Neuronal stem cell (in vitro differentiated cells): ENCODE measurements at regions not wholly inside any gene's neighbourhood (a gene's known extent, or its start where the extent isn't known, plus 50 kb on each side); places are given as distances from the start of the nearest gene placed in this dataset.

Experiments
- DNase-seq: peaks from one replicate; pipeline ENCODE4 v3.0.0-alpha.2; 2013; ENCODE audit warnings: low spot score
- H2AFZ ChIP-seq: one replicate; pipeline ENCODE4 v1.6.1; 2013; ENCODE audit warnings: mild to moderate bottlenecking, low read length, inconsistent platforms
- H2AK5ac ChIP-seq: 2 replicates; pipeline ENCODE4 v1.6.1; 2013; ENCODE audit warnings: low read depth, mild to moderate bottlenecking, inconsistent platforms, low read length, moderate library complexity, mixed read lengths
- H2BK120ac ChIP-seq: 2 replicates; pipeline ENCODE4 v1.6.1; 2013; ENCODE audit warnings: low read depth, mild to moderate bottlenecking, inconsistent platforms, low read length, moderate library complexity, mixed read lengths
- H2BK12ac ChIP-seq: one replicate; pipeline ENCODE4 v1.6.1; 2013; ENCODE audit warnings: low read length, inconsistent platforms
- H2BK15ac ChIP-seq: 2 replicates; pipeline ENCODE4 v1.6.1; 2013; ENCODE audit warnings: mild to moderate bottlenecking, low read length, inconsistent platforms, mixed read lengths
- H2BK5ac ChIP-seq: one replicate; pipeline ENCODE4 v1.6.1; 2013; ENCODE audit warnings: inconsistent platforms, mild to moderate bottlenecking, low read length, moderate library complexity
- H3K14ac ChIP-seq: one replicate; pipeline ENCODE4 v1.6.1; 2013; ENCODE audit warnings: low read length, inconsistent platforms
- H3K18ac ChIP-seq: 2 replicates; pipeline ENCODE4 v1.6.1; 2013; ENCODE audit warnings: low read length, inconsistent platforms
- H3K23ac ChIP-seq: 2 replicates; pipeline ENCODE4 v1.6.1; 2013; ENCODE audit warnings: low read depth, mild to moderate bottlenecking, mixed read lengths, low read length, inconsistent platforms; ENCODE audit not compliant: poor library complexity
- H3K27ac ChIP-seq: replicated peaks from 3 replicates; pipeline ENCODE4 v1.5.1; 2013; ENCODE audit warnings: low read length, inconsistent platforms
- H3K27me3 ChIP-seq, 3 experiments: 2 replicates each; pipeline ENCODE4 v1.6.1; 2013; ENCODE audit warnings: low read length in 3 of 3, mild to moderate bottlenecking in 2 of 3, inconsistent platforms in 1 of 3, low read depth in 1 of 3, mixed read lengths in 1 of 3, moderate library complexity in 1 of 3; ENCODE audit not compliant: control insufficient read depth in 3 of 3, insufficient read depth in 3 of 3
- H3K36me3 ChIP-seq, 2 donors: replicated peaks in 1 of 2; 2 replicates each; pipeline ENCODE4 v1.6.1; 2013; ENCODE audit warnings: low read length in 2 of 2; ENCODE audit not compliant: control insufficient read depth in 2 of 2, insufficient read depth in 2 of 2
- H3K4ac ChIP-seq: 2 replicates; pipeline ENCODE4 v1.6.1; 2013; ENCODE audit warnings: inconsistent platforms, mild to moderate bottlenecking, low read length, moderate library complexity
- H3K4me1 ChIP-seq, 2 donors: 1 replicate in 1 of 2; 2 replicates in 1 of 2; pipeline ENCODE4 v1.6.1; 2013; ENCODE audit warnings: low read length in 2 of 2, low read depth in 1 of 2; ENCODE audit not compliant: control insufficient read depth in 2 of 2, insufficient read depth in 1 of 2
- H3K4me2 ChIP-seq: one replicate; pipeline ENCODE4 v1.6.1; 2013; ENCODE audit warnings: mild to moderate bottlenecking, low read length, inconsistent platforms; ENCODE audit not compliant: insufficient read depth, poor library complexity, severe bottlenecking
- H3K4me3 ChIP-seq, 2 donors: 2 replicates each; pipeline ENCODE4 v1.5.1; 2013; ENCODE audit warnings: low read length in 2 of 2, mild to moderate bottlenecking in 2 of 2, inconsistent platforms in 1 of 2, moderate library complexity in 1 of 2
- H3K79me1 ChIP-seq: one replicate; pipeline ENCODE4 v1.6.1; 2013; ENCODE audit warnings: low read depth, mild to moderate bottlenecking, inconsistent platforms, low read length, moderate library complexity
- H3K9ac ChIP-seq: one replicate; pipeline ENCODE4 v1.6.1; 2013; ENCODE audit warnings: mild to moderate bottlenecking, low read depth, low read length, inconsistent platforms; ENCODE audit not compliant: poor library complexity
- H3K9me3 ChIP-seq, 2 donors: replicated peaks in 1 of 2; 2 replicates each; pipeline versions ENCODE3 to v1.6.1; 2013; ENCODE audit warnings: low read length in 2 of 2, mild to moderate bottlenecking in 2 of 2, inconsistent platforms in 1 of 2, low read depth in 1 of 2, mixed read lengths in 1 of 2, moderate library complexity in 1 of 2; ENCODE audit not compliant: control insufficient read depth in 2 of 2, insufficient read depth in 1 of 2
- H4K8ac ChIP-seq: one replicate; pipeline ENCODE4 v1.6.1; 2013; ENCODE audit warnings: low read depth, mild to moderate bottlenecking, inconsistent platforms, low read length, moderate library complexity
- H4K91ac ChIP-seq: one replicate; pipeline ENCODE4 v1.6.1; 2013; ENCODE audit warnings: low read length, low read depth, mild to moderate bottlenecking, inconsistent platforms; ENCODE audit not compliant: poor library complexity
- WGBS, 2 donors: extraction: QIAGEN DNeasy Blood & Tissue Kit; methylation state at CpG; one replicate each; pipeline ENCODE4 v1.1.7; 2013; ENCODE audit warnings: missing lambda C conversion rate in 2 of 2, mixed read lengths in 1 of 2; ENCODE audit not compliant: insufficient read length in 2 of 2, insufficient replicate concordance in 1 of 2; ENCODE audit errors: extremely low coverage in 2 of 2; 5-methylcytosine and 5-hydroxymethylcytosine counted together

DNA sequence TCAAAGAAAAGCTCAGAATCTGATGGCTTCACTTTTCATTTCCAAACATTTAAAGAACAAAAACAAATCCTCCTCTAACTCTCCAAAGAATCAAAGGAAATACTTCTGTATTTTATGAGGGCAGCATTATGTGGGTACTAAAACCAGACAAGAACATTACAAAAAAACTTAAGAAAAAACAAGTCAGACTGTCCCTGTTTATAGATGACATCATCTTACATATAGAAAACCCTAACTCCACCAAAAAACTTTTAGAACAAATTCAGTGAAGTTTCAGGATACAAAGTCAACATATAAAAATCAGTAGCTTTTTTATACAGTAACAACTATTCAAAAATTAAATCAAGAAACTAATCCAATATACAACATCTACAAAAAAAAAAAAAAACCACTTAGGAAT is 136.2 kb downstream of the PJA2 start:
- H3K79me1 ChIP-seq = no peaks in the 10 kb centered on the region
- no peak overlapping the region for H3K9ac ChIP-seq
- no peaks in the 10 kb centered on the region for H3K9me3 ChIP-seq
- H3K27me3 ChIP-seq = no peaks in the 10 kb centered on the region
- H3K18ac ChIP-seq = no peak overlapping the region
- H4K8ac ChIP-seq = no peak overlapping the region
- no peak overlapping the region for H4K91ac ChIP-seq
- no peaks in the 10 kb centered on the region for H3K4me1 ChIP-seq
- no peak overlapping the region for H2AFZ ChIP-seq
- H3K27ac ChIP-seq = no peak overlapping the region
- H2BK15ac ChIP-seq = no peak overlapping the region
- DNase-seq = no peak
- no peaks in the 10 kb centered on the region for H3K36me3 ChIP-seq
- no peak overlapping the region for H2BK120ac ChIP-seq
- H3K4me3 ChIP-seq = no peak overlapping the region
- H3K4me2 ChIP-seq = no peak overlapping the region
- H2AK5ac ChIP-seq = no peak overlapping the region
- no peak overlapping the region for H3K14ac ChIP-seq
- H3K4ac ChIP-seq = no peak overlapping the region
- no peak overlapping the region for H2BK5ac ChIP-seq
- no peak overlapping the region for H3K23ac ChIP-seq
- H2BK12ac ChIP-seq = no peak overlapping the region

DNA sequence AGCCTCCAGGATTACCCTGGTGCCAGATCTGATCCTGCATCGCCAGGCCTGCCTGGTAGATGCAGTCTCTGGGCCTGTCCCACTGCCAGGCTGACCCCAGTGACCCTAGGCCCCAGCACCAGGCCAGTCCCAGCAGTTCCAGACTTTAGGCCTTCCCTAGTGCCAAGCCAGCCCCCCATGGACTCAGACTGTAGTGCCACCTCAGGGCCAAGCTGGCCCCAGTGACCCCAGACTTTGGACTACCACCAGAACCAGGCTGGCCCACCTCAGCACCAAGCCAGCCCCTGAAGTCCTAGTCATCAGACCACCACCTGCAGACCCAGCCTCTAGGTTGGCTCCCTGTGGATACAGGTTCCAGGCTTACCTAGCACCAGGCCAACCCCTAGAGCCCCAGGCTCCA is 142.5 kb downstream of the PJA2 start:
- no peak overlapping the region for H4K8ac ChIP-seq
- no peaks in the 10 kb centered on the region for H3K4me1 ChIP-seq
- H2BK12ac ChIP-seq = peak overlapping the region; percentile 10
- H2BK15ac ChIP-seq = peak overlapping the region; percentile 81
- no CpG with 5 or more reads among the region's 1 CpG for WGBS, 2 donors
- peak overlapping the region; percentile 80 for H3K18ac ChIP-seq
- H3K27me3 ChIP-seq = no peaks in the 10 kb centered on the region
- no peak overlapping the region for H3K4me2 ChIP-seq
- H3K36me3 ChIP-seq = no peaks in the 10 kb centered on the region
- H2AK5ac ChIP-seq = peak overlapping the region; percentile 37
- H2AFZ ChIP-seq = no peak overlapping the region
- H3K9me3 ChIP-seq = no peaks in the 10 kb centered on the region
- H3K9ac ChIP-seq = no peak overlapping the region
- no peak overlapping the region for H2BK5ac ChIP-seq
- H2BK120ac ChIP-seq = no peak overlapping the region
- peak overlapping the region; percentile 89 for H3K14ac ChIP-seq
- no peak overlapping the region for H3K27ac ChIP-seq
- H3K4me3 ChIP-seq = no peak overlapping the region
- no peaks in the 10 kb centered on the region for H3K79me1 ChIP-seq
- DNase-seq = no peak
- no peak overlapping the region for H4K91ac ChIP-seq
- H3K4ac ChIP-seq = no peak overlapping the region
- no peak overlapping the region for H3K23ac ChIP-seq

DNA sequence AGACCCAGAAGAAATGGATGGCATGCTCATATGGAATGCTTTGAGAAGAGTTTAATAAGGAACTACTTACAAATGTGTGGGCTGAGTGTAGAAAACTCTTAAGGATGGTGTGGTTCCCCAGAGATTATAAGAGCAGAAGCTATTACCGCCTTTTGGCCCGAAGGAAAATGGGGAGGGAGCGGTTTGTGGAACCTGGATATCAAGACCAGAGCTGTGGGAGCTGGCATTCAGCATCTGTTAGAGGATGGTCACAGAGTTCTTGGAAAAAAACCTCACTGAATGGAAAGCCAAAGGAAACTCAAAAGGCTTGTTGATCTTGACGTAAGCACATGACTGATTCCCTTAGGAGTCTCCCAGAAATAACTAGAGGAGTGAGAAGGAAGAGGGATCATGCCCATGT is 151.0 kb downstream of the PJA2 start:
- H2BK5ac ChIP-seq = no peak overlapping the region
- no peaks in the 10 kb centered on the region for H3K4me1 ChIP-seq
- no peak overlapping the region for H2AFZ ChIP-seq
- no peak overlapping the region for H3K14ac ChIP-seq
- no peak overlapping the region for H3K9ac ChIP-seq
- H3K27me3 ChIP-seq = no peaks in the 10 kb centered on the region
- no peak overlapping the region for H2BK120ac ChIP-seq
- no peaks in the 10 kb centered on the region for H3K9me3 ChIP-seq
- H4K91ac ChIP-seq = no peak overlapping the region
- H2AK5ac ChIP-seq = no peak overlapping the region
- no peak overlapping the region for H3K27ac ChIP-seq
- H4K8ac ChIP-seq = no peak overlapping the region
- no peak for DNase-seq
- H2BK12ac ChIP-seq = no peak overlapping the region
- no peak overlapping the region for H3K18ac ChIP-seq
- no peaks in the 10 kb centered on the region for H3K79me1 ChIP-seq
- no peak overlapping the region for H3K23ac ChIP-seq
- no peak overlapping the region for H3K4ac ChIP-seq
- H3K36me3 ChIP-seq = no peaks in the 10 kb centered on the region
- H3K4me2 ChIP-seq = no peak overlapping the region
- no peak overlapping the region for H3K4me3 ChIP-seq
- H2BK15ac ChIP-seq = no peak overlapping the region
- no CpG with 5 or more reads among the region's 4 CpGs for WGBS, 2 donors

DNA sequence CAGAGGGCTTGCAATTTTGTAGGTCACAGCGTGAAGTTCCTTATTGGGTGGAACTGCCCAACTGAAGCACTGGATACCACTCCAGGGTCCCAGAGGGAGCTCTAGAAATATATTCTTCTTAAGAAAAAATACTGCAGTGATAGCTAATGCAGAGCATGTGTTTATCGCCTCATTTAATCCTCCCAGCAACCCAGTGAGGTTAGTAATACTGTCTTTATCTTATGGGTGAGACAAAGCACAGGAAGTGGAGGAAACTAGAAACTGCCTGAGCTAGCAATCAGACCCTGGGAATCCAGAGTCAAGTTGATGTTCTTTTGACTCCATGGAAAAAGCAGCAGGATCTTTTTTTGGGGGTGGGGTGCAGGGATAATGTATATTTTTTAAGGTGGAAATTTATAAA is 153.3 kb downstream of the PJA2 start:
- H3K9ac ChIP-seq = no peak overlapping the region
- no peak overlapping the region for H3K18ac ChIP-seq
- no peak for DNase-seq

More for the DNA sequence above, 153.3 kb downstream of the PJA2 start:
- Histone ChIP-seq H2AK5ac (no peak overlapping the region), H2BK15ac (no peak overlapping the region), H3K4me3 (no peak overlapping the region), H3K4ac (no peak overlapping the region), H4K91ac (no peak overlapping the region), H2BK120ac (no peak overlapping the region), H3K79me1 (no peaks in the 10 kb centered on the region), H4K8ac (no peak overlapping the region), H3K27ac (no peak overlapping the region), H2BK5ac (no peak overlapping the region), H3K36me3 (no peaks in the 10 kb centered on the region), H3K4me2 (no peak overlapping the region), H2AFZ (no peak overlapping the region), H3K14ac (no peak overlapping the region), H3K4me1 (no peaks in the 10 kb centered on the region), H3K27me3 (no peaks in the 10 kb centered on the region), H3K9me3 (no peaks in the 10 kb centered on the region), H3K23ac (no peak overlapping the region), H2BK12ac (no peak overlapping the region)
- no CpG with 5 or more reads among the region's 2 CpGs for WGBS, 2 donors
